ENCODE measurements at regions not wholly inside any gene's neighbourhood (a gene's known extent, or its start where the extent isn't known, plus 50 kb on each side); places are given as distances from the start of the nearest gene placed in this dataset.

GRCh38 chrX:128287693-128288092 is 235.5 kb upstream of the ACTRT1 start:
- no peak for DNase-seq (ENCODE audit: low read depth)
- no peak overlapping the region for H3K4me3 ChIP-seq (replicated peaks; ENCODE audit: low read depth, low read length)
- TF ChIP-seq, protein P1, sequence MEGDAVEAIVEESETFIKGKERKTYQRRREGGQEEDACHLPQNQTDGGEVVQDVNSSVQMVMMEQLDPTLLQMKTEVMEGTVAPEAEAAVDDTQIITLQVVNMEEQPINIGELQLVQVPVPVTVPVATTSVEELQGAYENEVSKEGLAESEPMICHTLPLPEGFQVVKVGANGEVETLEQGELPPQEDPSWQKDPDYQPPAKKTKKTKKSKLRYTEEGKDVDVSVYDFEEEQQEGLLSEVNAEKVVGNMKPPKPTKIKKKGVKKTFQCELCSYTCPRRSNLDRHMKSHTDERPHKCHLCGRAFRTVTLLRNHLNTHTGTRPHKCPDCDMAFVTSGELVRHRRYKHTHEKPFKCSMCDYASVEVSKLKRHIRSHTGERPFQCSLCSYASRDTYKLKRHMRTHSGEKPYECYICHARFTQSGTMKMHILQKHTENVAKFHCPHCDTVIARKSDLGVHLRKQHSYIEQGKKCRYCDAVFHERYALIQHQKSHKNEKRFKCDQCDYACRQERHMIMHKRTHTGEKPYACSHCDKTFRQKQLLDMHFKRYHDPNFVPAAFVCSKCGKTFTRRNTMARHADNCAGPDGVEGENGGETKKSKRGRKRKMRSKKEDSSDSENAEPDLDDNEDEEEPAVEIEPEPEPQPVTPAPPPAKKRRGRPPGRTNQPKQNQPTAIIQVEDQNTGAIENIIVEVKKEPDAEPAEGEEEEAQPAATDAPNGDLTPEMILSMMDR (IDR thresholded peaks at IDR 0.05; ENCODE audit: low read length, missing control alignments) = no peak

GRCh38 chrX:128250621-128251020 is 198.4 kb upstream of the ACTRT1 start:
- DNase-seq (ENCODE audit: low read depth) = no peak
- H3K4me3 ChIP-seq (replicated peaks; ENCODE audit: low read depth, low read length) = no peak overlapping the region
- TF ChIP-seq, protein P1 (IDR thresholded peaks at IDR 0.05; ENCODE audit: low read length, missing control alignments) = no peak

GRCh38 chrX:128216364-128216763 is 164.2 kb upstream of the ACTRT1 start:
- H3K4me3 ChIP-seq (replicated peaks; ENCODE audit: low read depth, low read length) = no peak overlapping the region
- DNase-seq (ENCODE audit: low read depth) = no peak
- TF ChIP-seq, protein P1 (IDR thresholded peaks at IDR 0.05; ENCODE audit: low read length, missing control alignments) = no peak

GRCh38 chrX:128165884-128166408 is 113.7 kb upstream of the ACTRT1 start:
- TF ChIP-seq, protein P1 (IDR thresholded peaks at IDR 0.05; ENCODE audit: low read length, missing control alignments) = no peak
- DNase-seq (ENCODE audit: low read depth) = no peak
- no peak overlapping the region for H3K4me3 ChIP-seq (replicated peaks; ENCODE audit: low read depth, low read length)

- TF ChIP-seq, protein P1 (IDR thresholded peaks at IDR 0.05; ENCODE audit: low read length, missing control alignments) = no peak
- no peak overlapping the region for H3K4me3 ChIP-seq (replicated peaks; ENCODE audit: low read depth, low read length)
- no peak for DNase-seq (ENCODE audit: low read depth)
These were observed 104.0 kb upstream of the ACTRT1 start for GRCh38 chrX:128156204-128156603.

DNA sequence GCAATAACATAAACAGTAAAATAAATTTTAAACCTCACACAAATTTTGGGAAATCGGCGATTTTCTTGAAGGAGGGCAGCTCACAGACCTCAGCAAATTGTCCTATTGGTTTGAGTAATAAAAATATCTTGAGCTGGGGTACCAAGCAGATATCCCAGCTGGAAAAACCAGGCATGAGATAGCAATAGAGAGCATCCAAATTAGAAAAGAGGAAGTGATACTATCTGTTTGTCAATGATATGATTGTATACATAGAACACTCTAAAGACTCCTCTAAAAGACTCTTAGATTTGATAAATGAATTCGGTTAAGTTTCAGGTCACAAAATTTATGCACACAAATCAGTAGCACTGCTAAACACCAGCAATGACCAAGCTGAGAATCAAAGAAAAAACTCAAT is 90.5 kb upstream of the ACTRT1 start:
- no peak for DNase-seq (ENCODE audit: low read depth)
- no peak overlapping the region for H3K4me3 ChIP-seq (replicated peaks; ENCODE audit: low read depth, low read length)
- TF ChIP-seq, protein P1 (IDR thresholded peaks at IDR 0.05; ENCODE audit: low read length, missing control alignments) = no peak

DNA sequence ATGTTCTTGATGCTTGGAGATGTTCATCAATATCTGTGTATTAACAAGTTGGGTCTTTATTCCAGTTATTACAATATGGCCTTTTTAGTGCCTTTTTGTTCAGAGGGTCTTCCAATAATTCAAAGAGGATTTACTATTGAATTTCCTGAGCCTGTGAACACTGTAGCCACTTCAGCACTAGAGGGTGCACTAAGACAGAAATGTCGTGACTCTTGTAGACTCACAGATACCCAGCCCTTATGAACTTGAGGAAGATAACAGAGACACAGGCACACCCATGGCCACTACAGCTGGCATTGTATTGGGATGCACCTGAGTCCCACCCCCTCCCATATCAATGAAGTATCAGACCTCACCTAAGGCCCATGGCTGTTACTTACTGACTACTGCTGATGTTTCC is 54.4 kb upstream of the ACTRT1 start:
- no peak for DNase-seq (ENCODE audit: low read depth)
- H3K4me3 ChIP-seq (replicated peaks; ENCODE audit: low read depth, low read length) = no peak overlapping the region
- TF ChIP-seq, protein P1 (IDR thresholded peaks at IDR 0.05; ENCODE audit: low read length, missing control alignments) = no peak
